ENCODE measurements at regions not wholly inside any gene's neighbourhood (a gene's known extent, or its start where the extent isn't known, plus 50 kb on each side); places are given as distances from the start of the nearest gene placed in this dataset.

- no peak for DNase-seq
These were observed 1939.7 kb downstream of the TP53TG3F start for GRCh38 chr16:35399133-35399532.

- no peak for DNase-seq
These were observed 1944.9 kb downstream of the TP53TG3F start for GRCh38 chr16:35404273-35404672.

GRCh38 chr16:35405526-35405925, 1946.1 kb downstream of the TP53TG3F start:
- DNase-seq = no peak

- no peak for DNase-seq
These were observed 1950.1 kb downstream of the TP53TG3F start for GRCh38 chr16:35409503-35409902.

GRCh38 chr16:35410438-35410837, 1951.0 kb downstream of the TP53TG3F start:
- DNase-seq = no peak

- DNase-seq = no peak
These were observed 1951.7 kb downstream of the TP53TG3F start for GRCh38 chr16:35411156-35411555.

- no peak for DNase-seq
These were observed 1954.7 kb downstream of the TP53TG3F start for GRCh38 chr16:35414139-35414538.

GRCh38 chr16:35414563-35414962, 1955.2 kb downstream of the TP53TG3F start:
- DNase-seq = no peak

GRCh38 chr16:35425270-35425669, 1965.9 kb downstream of the TP53TG3F start:
- no peak for DNase-seq

GRCh38 chr16:35431829-35432663, 1972.6 kb downstream of the TP53TG3F start:
- DNase-seq = no peak

GRCh38 chr16:35440875-35441274, 1981.5 kb downstream of the TP53TG3F start:
- no peak for DNase-seq

- DNase-seq = no peak
These were observed 1987.7 kb downstream of the TP53TG3F start for GRCh38 chr16:35447010-35447558.

- no peak for DNase-seq
These were observed 1990.3 kb downstream of the TP53TG3F start for GRCh38 chr16:35449663-35450062.

GRCh38 chr16:35450648-35451047, 1991.2 kb downstream of the TP53TG3F start:
- DNase-seq = no peak

- DNase-seq = no peak
These were observed 1993.1 kb downstream of the TP53TG3F start for GRCh38 chr16:35452471-35452870.

GRCh38 chr16:35463358-35463757, 2003.9 kb downstream of the TP53TG3F start:
- DNase-seq = no peak

- no peak for DNase-seq
These were observed 2020.9 kb downstream of the TP53TG3F start for GRCh38 chr16:35480361-35480760.

GRCh38 chr16:35480988-35481387, 2021.6 kb downstream of the TP53TG3F start:
- no peak for DNase-seq

GRCh38 chr16:35485915-35486314, 2026.5 kb downstream of the TP53TG3F start:
- DNase-seq = no peak

- no peak for DNase-seq
These were observed 2032.8 kb downstream of the TP53TG3F start for GRCh38 chr16:35492225-35492624.

GRCh38 chr16:35497399-35497798, 2038.0 kb downstream of the TP53TG3F start:
- no peak for DNase-seq

- no peak for DNase-seq
These were observed 2046.8 kb downstream of the TP53TG3F start for GRCh38 chr16:35506018-35506897.

- no peak for DNase-seq
These were observed 2047.4 kb downstream of the TP53TG3F start for GRCh38 chr16:35506898-35507194.

GRCh38 chr16:35510701-35511100, 2051.3 kb downstream of the TP53TG3F start:
- no peak for DNase-seq

Measured in eye (tissue), 1 donor.